Liver (tissue), 3 donors: ENCODE measurements at regions not wholly inside any gene's neighbourhood (a gene's known extent, or its start where the extent isn't known, plus 50 kb on each side); places are given as distances from the start of the nearest gene placed in this dataset.

Experiments used
- JUND ChIP-seq, 2 donors: IDR thresholded peaks; 2 replicates each; pipeline ENCODE4 v1.6.1; 2016; ENCODE audit warnings: antibody characterized with exemption in 2 of 2
- RAD21 ChIP-seq, 2 donors: IDR thresholded peaks; 2 replicates each; pipeline ENCODE4 v1.6.1; 2016; ENCODE audit warnings: antibody characterized with exemption in 2 of 2, mild to moderate bottlenecking in 2 of 2
- SP1 ChIP-seq: IDR thresholded peaks from 2 replicates; pipeline ENCODE4 v1.6.1; 2018; ENCODE audit warnings: antibody characterized with exemption, mild to moderate bottlenecking
- TF ChIP-seq, protein P1 (sequence below): fragments of 150-350 bp; IDR thresholded peaks from 2 replicates; pipeline ENCODE4 v1.5.1; 2017; ENCODE audit warnings: improper control_type of control experiment, low read depth, low read length; ENCODE audit not compliant: missing input control
- donor health status: healthy.
- donor health status: healthy.

DNA sequence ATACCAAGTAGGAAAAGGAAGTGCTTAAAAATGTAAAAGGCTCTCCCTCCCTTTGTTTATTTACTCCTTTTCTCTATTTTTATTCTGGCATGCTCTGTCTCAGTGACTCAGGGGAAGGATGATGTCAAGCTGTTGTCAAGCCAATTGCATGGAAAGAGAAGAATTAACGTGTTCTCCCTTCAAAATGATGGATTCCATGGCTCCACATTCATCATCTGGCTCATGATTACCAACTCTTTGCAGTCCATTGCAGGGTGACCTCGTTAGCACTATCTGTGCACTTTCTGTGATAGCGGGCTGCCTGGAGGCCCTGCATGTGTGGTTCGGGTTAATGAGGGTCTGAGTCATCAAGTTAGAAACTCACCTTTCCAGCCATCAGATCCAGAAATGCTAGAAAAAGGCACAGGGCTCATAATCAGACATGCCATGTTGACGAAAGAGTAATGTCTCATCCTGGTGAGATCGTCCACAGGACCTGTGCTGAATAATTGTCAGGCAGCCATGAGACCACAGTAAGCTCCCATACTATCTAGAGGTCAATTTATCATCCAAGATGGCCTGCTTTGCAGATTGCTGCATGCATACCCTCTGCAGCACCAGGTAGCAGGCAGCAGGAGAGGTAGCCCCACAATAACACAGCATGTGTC lies 79.2 kb upstream of the BTG1 start:
- TF ChIP-seq, protein P1, sequence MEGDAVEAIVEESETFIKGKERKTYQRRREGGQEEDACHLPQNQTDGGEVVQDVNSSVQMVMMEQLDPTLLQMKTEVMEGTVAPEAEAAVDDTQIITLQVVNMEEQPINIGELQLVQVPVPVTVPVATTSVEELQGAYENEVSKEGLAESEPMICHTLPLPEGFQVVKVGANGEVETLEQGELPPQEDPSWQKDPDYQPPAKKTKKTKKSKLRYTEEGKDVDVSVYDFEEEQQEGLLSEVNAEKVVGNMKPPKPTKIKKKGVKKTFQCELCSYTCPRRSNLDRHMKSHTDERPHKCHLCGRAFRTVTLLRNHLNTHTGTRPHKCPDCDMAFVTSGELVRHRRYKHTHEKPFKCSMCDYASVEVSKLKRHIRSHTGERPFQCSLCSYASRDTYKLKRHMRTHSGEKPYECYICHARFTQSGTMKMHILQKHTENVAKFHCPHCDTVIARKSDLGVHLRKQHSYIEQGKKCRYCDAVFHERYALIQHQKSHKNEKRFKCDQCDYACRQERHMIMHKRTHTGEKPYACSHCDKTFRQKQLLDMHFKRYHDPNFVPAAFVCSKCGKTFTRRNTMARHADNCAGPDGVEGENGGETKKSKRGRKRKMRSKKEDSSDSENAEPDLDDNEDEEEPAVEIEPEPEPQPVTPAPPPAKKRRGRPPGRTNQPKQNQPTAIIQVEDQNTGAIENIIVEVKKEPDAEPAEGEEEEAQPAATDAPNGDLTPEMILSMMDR, result no peak
- no peak for TF ChIP-seq JUND (IDR thresholded peaks at IDR 0.05)
- no peak for TF ChIP-seq SP1
- TF ChIP-seq RAD21 (IDR thresholded peaks at IDR 0.05), result no peak
